Cardiac septum (tissue), 1 donor: ENCODE measurements at regions not wholly inside any gene's neighbourhood (a gene's known extent, or its start where the extent isn't known, plus 50 kb on each side); places are given as distances from the start of the nearest gene placed in this dataset.

Experiments used
- DNase-seq: peaks from one replicate; pipeline ENCODE4 v3.0.0-alpha.2; 2020; ENCODE audit warnings: low spot score
- intact Hi-C: fragments of 100-400 bp; cut with DNase I; formaldehyde crosslinking; loops from one replicate; pipeline ENCODE4 v1.14.0; 2022
- donor health status: DM: no; HTN: no; CAD: no.

DNA sequence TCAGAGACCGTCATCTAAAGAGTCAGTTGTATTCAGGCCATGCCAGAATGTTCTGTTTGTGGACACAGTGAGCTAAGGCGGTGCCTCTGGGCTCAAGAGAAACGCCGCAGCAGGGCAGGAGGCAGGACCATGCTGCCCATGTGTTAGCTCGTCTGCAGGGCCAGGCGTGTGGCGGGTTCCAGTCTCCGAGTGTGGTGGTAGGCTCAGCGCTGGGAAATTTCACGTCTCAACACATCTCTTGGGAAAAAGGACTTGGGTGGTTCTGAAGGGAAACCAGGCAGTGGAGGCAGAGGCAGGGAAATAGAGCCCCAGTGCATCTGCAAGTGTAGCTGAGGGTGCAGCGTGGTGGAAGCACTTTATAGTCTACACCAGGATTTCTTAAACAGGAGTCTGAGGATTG lies 56.9 kb upstream of the TAGAP start:
- intact Hi-C loops = loop anchor here (5.0 to 10.0 kb wide), 2 partner anchors 59 to 97 kb away; partner anchors contain the start of genes RSPH3 and TAGAP
- no peak for DNase-seq

DNA sequence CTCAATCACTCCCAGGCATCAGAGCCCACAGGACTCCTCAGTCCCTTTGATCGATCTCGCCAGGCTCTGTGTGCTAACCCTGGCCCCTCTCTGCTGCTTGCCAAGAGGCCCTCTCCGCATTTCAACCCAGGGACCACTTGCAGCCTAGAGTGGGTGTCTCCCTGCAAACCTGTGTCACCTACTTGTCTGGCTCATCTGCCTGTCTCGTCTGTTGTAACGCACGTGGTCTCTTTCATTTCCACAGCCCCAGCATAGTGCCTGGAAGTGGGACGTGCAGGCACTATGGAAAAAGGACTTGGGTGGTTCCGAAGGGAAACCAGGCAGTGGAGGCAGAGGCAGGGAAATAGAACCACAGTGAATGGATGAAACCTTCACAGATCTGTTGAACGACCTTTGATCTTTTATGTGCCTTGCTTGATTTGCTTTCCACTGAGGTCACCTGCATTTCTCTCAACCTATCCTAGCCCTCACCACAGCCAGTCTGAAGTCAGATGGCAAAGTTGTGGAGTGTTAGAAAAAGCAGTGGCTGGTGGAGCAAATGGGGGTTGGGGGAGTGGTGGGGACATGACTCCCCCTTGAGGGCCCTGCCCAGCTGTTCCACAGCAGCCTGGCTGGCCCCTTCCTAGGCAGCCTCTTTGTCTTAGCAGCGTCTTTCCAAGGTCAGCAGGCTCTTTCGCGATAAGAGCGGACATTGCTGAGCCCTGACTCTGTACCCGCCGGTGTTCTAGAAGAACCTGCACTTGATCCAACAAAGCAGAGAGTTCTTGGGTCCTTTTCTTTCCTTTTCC lies 55.8 kb upstream of the TAGAP start:
- no peak for DNase-seq
- intact Hi-C loops = loop anchor here (5.0 to 10.0 kb wide), 2 partner anchors 58 to 96 kb away; partner anchors contain the start of genes RSPH3 and TAGAP

DNA sequence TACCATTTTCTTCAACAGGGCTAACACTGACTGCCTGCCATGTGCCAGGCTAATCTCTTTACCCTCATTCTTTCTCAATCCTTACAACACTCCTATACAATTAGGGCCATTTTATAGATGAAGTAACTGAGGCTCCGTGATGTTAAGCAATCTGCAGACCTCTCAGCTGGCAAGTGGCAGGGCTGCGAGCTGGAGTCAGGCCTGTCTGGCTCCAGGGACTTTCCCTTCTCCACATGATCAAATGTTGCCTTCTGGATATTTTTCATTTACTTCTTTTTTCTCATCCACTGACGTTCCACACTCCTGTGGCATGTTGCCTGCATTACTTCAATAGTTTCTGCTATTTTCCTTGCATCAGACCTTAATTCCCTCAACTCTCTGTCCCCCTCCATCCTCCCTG lies 55.2 kb upstream of the TAGAP start:
- intact Hi-C loops = loop anchor here (5.0 to 10.0 kb wide), 2 partner anchors 58 to 95 kb away; partner anchors contain the start of genes RSPH3 and TAGAP
- no peak for DNase-seq

DNA sequence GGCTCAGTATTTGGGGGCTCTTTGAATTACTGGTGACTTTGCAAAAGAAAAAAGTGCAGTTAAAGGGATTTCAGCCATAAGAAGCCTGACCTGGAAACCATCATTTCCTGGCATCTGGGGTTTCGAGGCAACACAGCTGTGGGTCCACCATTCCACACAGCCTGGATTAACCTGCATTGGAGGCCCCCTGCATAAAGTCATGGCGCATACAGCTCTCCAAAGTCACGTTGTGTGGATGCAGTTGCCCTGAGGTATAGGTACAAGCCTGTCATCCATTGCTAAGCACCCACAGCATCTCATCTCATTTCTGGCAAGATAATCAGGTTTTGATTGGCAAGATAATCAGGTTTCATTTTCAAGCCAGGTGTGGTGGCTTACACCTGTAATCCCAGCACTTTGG lies 54.5 kb upstream of the TAGAP start:
- intact Hi-C loops = no loop called here
- no peak for DNase-seq

DNA sequence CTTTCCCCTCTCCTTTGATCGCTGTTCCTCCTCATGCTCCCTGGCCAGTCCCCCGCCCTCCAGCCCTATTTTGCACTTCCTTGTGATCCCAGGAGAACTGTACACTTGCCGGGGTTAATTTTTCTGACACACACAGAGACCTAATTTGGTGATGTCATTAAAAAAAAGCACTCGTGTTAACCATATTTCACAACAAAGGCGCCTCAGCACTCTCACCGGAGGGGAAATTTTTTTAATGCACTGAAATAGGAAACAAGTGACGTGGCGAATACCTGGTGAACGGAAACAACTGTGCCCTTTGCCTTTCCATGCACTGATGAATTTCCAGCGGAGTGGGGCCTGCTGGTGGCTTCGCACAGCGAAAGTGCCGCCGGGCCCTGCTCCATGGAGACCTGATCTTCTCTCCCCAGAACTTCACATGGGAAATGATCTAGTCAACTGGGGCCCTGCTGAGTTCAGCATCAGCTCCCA lies 53.9 kb upstream of the TAGAP start:
- DNase-seq = no peak

DNA sequence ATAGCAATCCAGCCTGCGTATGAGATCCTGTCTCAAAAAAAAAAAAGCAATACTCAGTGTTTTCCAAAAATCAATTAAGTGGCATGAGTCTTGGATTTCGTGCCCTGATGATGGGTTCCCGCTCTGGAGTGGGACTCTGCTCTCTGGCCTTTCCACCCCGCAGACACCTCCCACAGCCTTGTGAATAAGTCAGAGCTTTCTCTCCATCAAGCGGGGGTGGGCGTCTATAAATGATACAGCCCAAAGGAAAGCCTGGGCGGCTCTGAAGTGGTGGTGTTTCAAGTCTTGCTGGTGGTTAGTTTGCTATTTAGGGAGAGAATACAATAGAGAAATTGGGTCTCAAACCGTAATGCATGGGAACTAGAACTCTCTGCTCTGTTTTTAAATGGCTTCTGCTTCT lies 52.5 kb upstream of the TAGAP start:
- intact Hi-C loops = no loop called here
- no peak for DNase-seq

More for the DNA sequence above, 53.9 kb upstream of the TAGAP start:
- intact Hi-C loops = no loop called here

DNA sequence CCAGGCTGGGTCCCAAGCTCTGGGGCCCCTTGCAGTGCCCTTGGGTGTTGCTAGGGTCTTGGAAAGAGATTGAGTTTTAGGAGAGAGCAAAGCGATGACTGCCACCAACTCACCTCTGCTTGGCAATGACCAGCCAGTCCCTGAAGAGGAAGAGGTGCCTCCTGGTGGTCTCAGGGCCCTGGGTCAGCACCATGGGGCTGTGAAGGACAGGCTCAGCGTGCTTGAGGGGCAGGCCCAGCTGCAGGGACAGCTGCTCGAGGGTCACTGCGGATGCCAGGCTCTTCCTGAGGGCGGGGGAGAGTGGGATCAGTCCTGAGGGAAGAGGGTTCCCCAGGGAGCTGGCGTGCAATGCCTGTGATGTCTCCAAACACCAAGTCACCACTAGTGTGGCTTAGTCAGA lies 50.8 kb upstream of the TAGAP start:
- intact Hi-C loops = no loop called here

DNA sequence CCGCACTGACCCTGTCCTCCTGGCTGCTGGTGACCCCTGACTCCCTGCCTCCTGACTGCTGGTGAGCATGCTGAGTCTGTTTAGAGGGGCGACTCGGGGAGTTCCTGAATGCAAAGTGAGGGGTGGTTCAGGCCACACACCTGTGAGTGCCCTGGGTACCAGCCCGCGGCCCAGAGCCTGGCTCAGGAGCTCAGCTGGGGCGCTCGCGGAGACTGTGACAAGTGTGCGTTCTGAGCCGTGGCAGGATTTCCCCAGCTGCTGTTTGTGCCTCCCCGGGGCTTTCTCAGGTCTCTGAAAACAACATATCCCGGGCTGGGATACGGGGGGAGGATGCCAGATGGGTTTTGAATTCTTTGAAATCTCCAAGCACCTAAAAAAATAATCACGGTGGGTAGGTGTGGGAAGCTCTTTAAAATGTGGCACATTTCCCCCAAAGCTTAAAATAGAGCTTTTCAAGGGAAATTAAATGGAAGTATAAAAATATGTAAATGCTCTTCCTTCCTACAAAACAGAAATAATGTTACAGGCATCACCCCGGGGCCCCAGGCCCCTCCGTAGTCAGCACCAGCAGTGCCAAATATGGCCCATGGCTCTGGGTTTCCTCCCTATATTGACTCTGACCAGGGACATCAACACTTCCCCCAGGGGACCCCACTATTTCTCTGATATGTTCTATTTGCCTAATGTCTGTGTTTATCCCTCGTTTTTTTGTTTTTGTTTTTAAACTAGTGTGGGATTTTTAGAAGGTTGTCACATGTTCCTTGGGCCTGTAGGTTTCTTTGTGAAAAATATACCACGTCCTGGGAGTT lies 49.9 kb upstream of the TAGAP start:
- DNase-seq = no peak
- intact Hi-C loops = no loop called here

More for the DNA sequence above, 50.8 kb upstream of the TAGAP start:
- DNase-seq = no peak
